HG03060 (cell line): ENCODE measurements at regions not wholly inside any gene's neighbourhood (a gene's known extent, or its start where the extent isn't known, plus 50 kb on each side); places are given as distances from the start of the nearest gene placed in this dataset.

ENCODE experiments used
- ATAC-seq: cut with Tn5 transposase; IDR thresholded peaks from one replicate; pipeline ENCODE4 v1.9.1; 2021; ENCODE audit warnings: low read depth, moderate number of reproducible peaks; ENCODE audit not compliant: unreplicated experiment

GRCh38 chr4:75126058-75126457 lies 193.1 kb downstream of the PARM1 start:
- no peak for ATAC-seq

- no peak for ATAC-seq
Observed at GRCh38 chr4:75122424-75123014, 189.6 kb downstream of the PARM1 start.

GRCh38 chr4:75118739-75119138 lies 185.8 kb downstream of the PARM1 start:
- ATAC-seq = no peak

GRCh38 chr4:75110061-75110460 lies 177.1 kb downstream of the PARM1 start:
- ATAC-seq = no peak

- ATAC-seq = no peak
Observed at GRCh38 chr4:75107755-75108612, 175.1 kb downstream of the PARM1 start.

GRCh38 chr4:75102787-75103085 lies 169.8 kb downstream of the PARM1 start:
- no peak for ATAC-seq

GRCh38 chr4:75101906-75102786 lies 169.2 kb downstream of the PARM1 start:
- no peak for ATAC-seq
